ENCODE measurements at regions not wholly inside any gene's neighbourhood (a gene's known extent, or its start where the extent isn't known, plus 50 kb on each side); places are given as distances from the start of the nearest gene placed in this dataset.
A peak's percentile ranks its signal among the peaks of the same experiment; 100 is the strongest.

- TF ChIP-seq RAD21 (IDR thresholded peaks at IDR 0.05; ENCODE audit: low read length) (no peak), NFE2L2 (IDR thresholded peaks at IDR 0.05; ENCODE audit: low read depth, low read length) (peak; percentile 81)
Measured at GRCh38 chr22:44648821-44649565, 53.0 kb upstream of the PRR5 start (continued).

GRCh38 chr22:44648085-44648820, 53.8 kb upstream of the PRR5 start:
- ChIA-PET POLR2A (ENCODE audit: unreplicated experiment) (no interaction called here), CTCF (no interaction called here)
- peak overlapping the region; percentile 59 for H3K18ac ChIP-seq (ENCODE audit: low read depth, low read length)
- TF ChIP-seq MAFK (IDR thresholded peaks at IDR 0.05; ENCODE audit: low read depth, low read length) (0 out of 2 replicates have a peak, but pooled peaks have one; percentile 13), CEBPB (IDR thresholded peaks at IDR 0.05; ENCODE audit: low read depth, low read length) (no peak)
- no TSS peak for BruUV-seq (replicated peaks)
- H3K9me3 ChIP-seq (ENCODE audit: control insufficient read depth, insufficient read depth, low read length), result no peaks in the 10 kb centered on the region
- in situ Hi-C loops (cut with MboI; ENCODE audit: low sequenced_read_pairs), result loop anchor here (25.0 kb wide), 1 partner anchor 1261 kb away; no protein-coding TSS in a partner anchor
- H2AK5ac ChIP-seq (ENCODE audit: low read depth, low read length), result peak overlapping the region; percentile 88
- peak overlapping the region; percentile 71 for H2AK9ac ChIP-seq (replicated peaks; ENCODE audit: low read depth, low read length, poor library complexity)
- dilution Hi-C loops (cut with HindIII; ENCODE audit: low sequenced_read_pairs, unreplicated experiment), result no loop called here
- H2BK15ac ChIP-seq (ENCODE audit: low read depth, low read length), result peak overlapping the region; percentile 59; the same call in 2 of the 3 replicates
- H3K56ac ChIP-seq (ENCODE audit: extremely low read depth, insufficient read depth, low read length), result no peak overlapping the region
- H3K9ac ChIP-seq (ENCODE audit: low read depth, low read length), result peak overlapping the region; percentile 51
- H4K91ac ChIP-seq (ENCODE audit: insufficient read depth, low read depth, low read length), result peak overlapping the region; percentile 96
- H2BK5ac ChIP-seq (ENCODE audit: low read depth, low read length, poor library complexity, severe bottlenecking), result peak overlapping the region; percentile 84
- 81% methylated on average over 5 of the region's 12 CpGs; no CpG with 5 or more reads in 1 of the 2 experiments for WGBS, 2 experiments (ENCODE audit: extremely low coverage in 2 of 2, insufficient read length in 1 of 2)
- H3K23ac ChIP-seq (ENCODE audit: low read depth, low read length), result peak overlapping the region; percentile 40; the same call in 1 of the 2 replicates
- peak overlapping the region; percentile 95 for H3K27ac ChIP-seq (ENCODE audit: insufficient read depth, low read length)
- DNase-seq (peak; percentile 26), ATAC-seq (ENCODE audit: low read depth) (peak; percentile 52)
- H3K79me1 ChIP-seq (ENCODE audit: low read depth in 1 of 2, low read length in 2 of 2), result no peaks in the 10 kb centered on the region
- H2BK120ac ChIP-seq (ENCODE audit: low read depth, low read length), result peak overlapping the region; percentile 81
- H3K9me1 ChIP-seq (ENCODE audit: insufficient read depth, low read length), result peaks cover 9% of the 10 kb centered on the region
- H4K20me1 ChIP-seq (ENCODE audit: insufficient read depth, low read length), result no peaks in the 10 kb centered on the region
- peak overlapping the region; percentile 95 to 98 for H4K8ac ChIP-seq (ENCODE audit: low read depth in 2 of 2, low read length in 2 of 2)
- no peak overlapping the region for H3K4me3 ChIP-seq (ENCODE audit: insufficient read depth, low read depth, low read length)
- H2BK20ac ChIP-seq (ENCODE audit: low read depth, low read length), result peak overlapping the region; percentile 72; the same call in 1 of the 2 replicates
- peaks cover 12% of the 10 kb centered on the region for H3K4me1 ChIP-seq (ENCODE audit: control insufficient read depth, insufficient read depth, low read length)
- peak overlapping the region; percentile 91 for H4K5ac ChIP-seq (ENCODE audit: low read depth, low read length)
- peak overlapping the region; percentile 30 for H3K14ac ChIP-seq (replicated peaks; ENCODE audit: low read depth, low read length)
- peak overlapping the region; percentile 13; the same call in 1 of the 2 replicates for H3K4me2 ChIP-seq (ENCODE audit: low read depth, low read length)
- peak overlapping the region; percentile 92 for H2AFZ ChIP-seq (replicated peaks; ENCODE audit: low read length, poor library complexity)
- H3K36me3 ChIP-seq (ENCODE audit: control insufficient read depth, insufficient read depth, low read length), result no peaks in the 10 kb centered on the region
- H3K27me3 ChIP-seq (ENCODE audit: control insufficient read depth, insufficient read depth, low read length), result 0 out of 2 replicates have a peak, but pooled peaks cover 2% of the 10 kb centered on the region
- peak overlapping the region; percentile 88 for H3K4ac ChIP-seq (ENCODE audit: low read depth, low read length)
- intact Hi-C loops (cut with micrococcal nuclease), result no loop called here
